PFSK-1 (cell line): ENCODE measurements at regions not wholly inside any gene's neighbourhood (a gene's known extent, or its start where the extent isn't known, plus 50 kb on each side); places are given as distances from the start of the nearest gene placed in this dataset.

Experiments used
- FOXP2 ChIP-seq: optimal IDR thresholded peaks from 2 replicates; pipeline ENCODE3; 2011; ENCODE audit warnings: borderline replicate concordance, control low read depth, inconsistent platforms; ENCODE audit not compliant: insufficient read depth; ENCODE audit errors: extremely low read length, extremely low read depth
- POLR2AphosphoS5 ChIP-seq: IDR thresholded peaks from 2 replicates; pipeline ENCODE4 v1.6.1; 2012; ENCODE audit warnings: low read depth, mild to moderate bottlenecking, control low read depth, low read length, moderate library complexity
- REST ChIP-seq, 2 experiments: IDR thresholded peaks; 2 replicates each; pipeline versions ENCODE4 v1.6.1 to v1.8.0; 2011 to 2012; ENCODE audit warnings: low read depth in 2 of 2, low read length in 2 of 2, control low read depth in 1 of 2, inconsistent platforms in 1 of 2, mild to moderate bottlenecking in 1 of 2, moderate library complexity in 1 of 2; ENCODE audit not compliant: insufficient read depth in 1 of 2
- SIN3A ChIP-seq: IDR thresholded peaks from 2 replicates; pipeline ENCODE4 v1.6.1; 2012; ENCODE audit warnings: mild to moderate bottlenecking, low read length, moderate library complexity, borderline replicate concordance; ENCODE audit not compliant: insufficient read depth
- TAF1 ChIP-seq: IDR thresholded peaks from 2 replicates; pipeline ENCODE4 v1.6.1; 2012; ENCODE audit warnings: low read length, control low read depth, borderline replicate concordance; ENCODE audit not compliant: insufficient read depth

GRCh38 chr3:104987859-104988258 lies 378.9 kb upstream of the ALCAM start:
- TF ChIP-seq REST (IDR thresholded peaks at IDR 0.05; ENCODE audit: insufficient read depth in 1 of 2, low read depth in 2 of 2, low read length in 2 of 2) (no peak), TAF1 (no peak), FOXP2 (no peak), SIN3A (no peak)

- TF ChIP-seq SIN3A (no peak), FOXP2 (no peak), POLR2AphosphoS5 (no peak), REST (IDR thresholded peaks at IDR 0.05; ENCODE audit: insufficient read depth in 1 of 2, low read depth in 2 of 2, low read length in 2 of 2) (no peak), TAF1 (no peak)
Measured at GRCh38 chr3:104988496-104988895, 378.2 kb upstream of the ALCAM start.

- TF ChIP-seq TAF1: no peak
- TF ChIP-seq REST (IDR thresholded peaks at IDR 0.05; ENCODE audit: insufficient read depth in 1 of 2, low read depth in 2 of 2, low read length in 2 of 2): no peak
- no peak for TF ChIP-seq FOXP2
- no peak for TF ChIP-seq POLR2AphosphoS5
- no peak for TF ChIP-seq SIN3A
Measured at GRCh38 chr3:104989878-104990277, 376.8 kb upstream of the ALCAM start.

- TF ChIP-seq FOXP2: no peak
- TF ChIP-seq TAF1: no peak
- no peak for TF ChIP-seq POLR2AphosphoS5
- TF ChIP-seq REST (IDR thresholded peaks at IDR 0.05; ENCODE audit: insufficient read depth in 1 of 2, low read depth in 2 of 2, low read length in 2 of 2): no peak
- TF ChIP-seq SIN3A: no peak
Measured at GRCh38 chr3:104990758-104991157, 376.0 kb upstream of the ALCAM start.

GRCh38 chr3:104992676-104993075 lies 374.0 kb upstream of the ALCAM start:
- TF ChIP-seq POLR2AphosphoS5 (no peak), SIN3A (no peak), FOXP2 (no peak), TAF1 (no peak), REST (IDR thresholded peaks at IDR 0.05; ENCODE audit: insufficient read depth in 1 of 2, low read depth in 2 of 2, low read length in 2 of 2) (no peak)
